K562 (cell line): ENCODE measurements at regions not wholly inside any gene's neighbourhood (a gene's known extent, or its start where the extent isn't known, plus 50 kb on each side); places are given as distances from the start of the nearest gene placed in this dataset.

Experiments used
- MXI1 ChIP-seq: IDR thresholded peaks from 2 replicates; pipeline ENCODE4 v1.6.1; 2011; ENCODE audit warnings: low read depth, mild to moderate bottlenecking, improper control_type of control experiment, low read length
- TF ChIP-seq, protein P1 (sequence below): fragments of 450-650 bp; IDR thresholded peaks from 2 replicates; pipeline ENCODE4 v1.6.1; 2018; ENCODE audit not compliant: partially characterized antibody

DNA sequence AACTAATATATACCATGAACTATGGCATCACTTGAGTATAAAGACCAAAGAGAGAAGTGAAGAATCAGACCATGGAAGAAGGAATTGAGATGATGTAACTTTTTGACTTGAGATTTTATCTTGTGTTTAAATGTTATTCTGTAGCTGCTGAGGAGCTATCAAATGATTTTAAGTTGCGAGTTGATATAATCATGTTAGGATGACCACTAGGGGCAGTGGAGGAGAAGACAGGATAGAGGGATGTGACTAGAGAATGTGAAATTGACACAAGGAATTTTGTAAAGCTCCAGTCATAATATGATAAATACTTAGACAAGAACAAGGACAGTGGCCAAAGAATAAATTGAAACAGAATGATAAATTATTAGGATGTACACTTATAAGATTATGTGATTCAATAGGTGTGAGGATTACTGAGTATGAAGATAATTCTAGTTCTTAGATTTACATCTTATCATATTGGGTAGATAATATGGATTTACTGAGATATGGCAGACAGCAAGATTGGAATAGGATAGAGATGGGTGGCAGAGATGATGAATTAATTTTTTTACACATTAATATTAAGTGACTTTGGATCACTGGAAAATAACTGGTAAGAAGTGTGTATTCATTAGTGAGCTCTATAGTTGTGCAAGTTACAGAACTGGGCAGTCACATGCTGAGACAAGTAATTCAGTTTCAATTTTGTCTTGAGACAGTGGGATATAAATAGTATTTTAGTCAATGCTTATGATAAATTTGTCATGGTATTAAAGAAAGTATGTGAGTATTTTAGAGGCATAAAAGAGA lies 816.0 kb upstream of the PCDH10 start:
- TF ChIP-seq MXI1, result no peak
- TF ChIP-seq, protein P1, sequence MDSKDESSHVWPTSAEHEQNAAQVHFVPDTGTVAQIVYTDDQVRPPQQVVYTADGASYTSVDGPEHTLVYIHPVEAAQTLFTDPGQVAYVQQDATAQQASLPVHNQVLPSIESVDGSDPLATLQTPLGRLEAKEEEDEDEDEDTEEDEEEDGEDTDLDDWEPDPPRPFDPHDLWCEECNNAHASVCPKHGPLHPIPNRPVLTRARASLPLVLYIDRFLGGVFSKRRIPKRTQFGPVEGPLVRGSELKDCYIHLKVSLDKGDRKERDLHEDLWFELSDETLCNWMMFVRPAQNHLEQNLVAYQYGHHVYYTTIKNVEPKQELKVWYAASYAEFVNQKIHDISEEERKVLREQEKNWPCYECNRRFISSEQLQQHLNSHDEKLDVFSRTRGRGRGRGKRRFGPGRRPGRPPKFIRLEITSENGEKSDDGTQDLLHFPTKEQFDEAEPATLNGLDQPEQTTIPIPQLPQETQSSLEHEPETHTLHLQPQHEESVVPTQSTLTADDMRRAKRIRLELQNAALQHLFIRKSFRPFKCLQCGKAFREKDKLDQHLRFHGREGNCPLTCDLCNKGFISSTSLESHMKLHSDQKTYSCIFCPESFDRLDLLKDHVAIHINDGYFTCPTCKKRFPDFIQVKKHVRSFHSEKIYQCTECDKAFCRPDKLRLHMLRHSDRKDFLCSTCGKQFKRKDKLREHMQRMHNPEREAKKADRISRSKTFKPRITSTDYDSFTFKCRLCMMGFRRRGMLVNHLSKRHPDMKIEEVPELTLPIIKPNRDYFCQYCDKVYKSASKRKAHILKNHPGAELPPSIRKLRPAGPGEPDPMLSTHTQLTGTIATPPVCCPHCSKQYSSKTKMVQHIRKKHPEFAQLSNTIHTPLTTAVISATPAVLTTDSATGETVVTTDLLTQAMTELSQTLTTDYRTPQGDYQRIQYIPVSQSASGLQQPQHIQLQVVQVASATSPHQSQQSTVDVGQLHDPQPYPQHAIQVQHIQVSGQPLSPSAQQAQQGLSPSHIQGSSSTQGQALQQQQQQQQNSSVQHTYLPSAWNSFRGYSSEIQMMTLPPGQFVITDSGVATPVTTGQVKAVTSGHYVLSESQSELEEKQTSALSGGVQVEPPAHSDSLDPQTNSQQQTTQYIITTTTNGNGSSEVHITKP, result no peak
